MM.1S (cell line): ENCODE measurements at regions not wholly inside any gene's neighbourhood (a gene's known extent, or its start where the extent isn't known, plus 50 kb on each side); places are given as distances from the start of the nearest gene placed in this dataset.

ENCODE experiments used
- DNase-seq: peaks from one replicate; pipeline ENCODE4 v3.0.0-alpha.2; 2015
- H2AFZ ChIP-seq: fragments of 300-600 bp; sonication (generic); 2 replicates; pipeline ENCODE4 v1.6.0; 2016; ENCODE audit warnings: antibody characterized with exemption, low read length
- H3F3A ChIP-seq: fragments of 300-600 bp; sonication (generic); 2 replicates; pipeline ENCODE4 v1.6.1; 2016; ENCODE audit warnings: mild to moderate bottlenecking, antibody characterized with exemption, low read length, moderate library complexity, mixed read lengths; ENCODE audit not compliant: insufficient read depth
- H3K27ac ChIP-seq: fragments of 300-600 bp; sonication (generic); 2 replicates; pipeline ENCODE4 v1.5.1; 2016; ENCODE audit warnings: mild to moderate bottlenecking, low read length
- H3K27me3 ChIP-seq: fragments of 300-600 bp; sonication (generic); replicated peaks from 2 replicates; pipeline ENCODE4 v1.6.0; 2016; ENCODE audit warnings: low read length; ENCODE audit not compliant: insufficient read depth
- H3K36me3 ChIP-seq: fragments of 300-600 bp; sonication (generic); replicated peaks from 2 replicates; pipeline ENCODE4 v1.6.1; 2016; ENCODE audit warnings: mild to moderate bottlenecking, low read length, mixed read lengths; ENCODE audit not compliant: insufficient read depth
- H3K4me1 ChIP-seq: fragments of 300-600 bp; sonication (generic); 2 replicates; pipeline ENCODE4 v1.6.1; 2016; ENCODE audit warnings: low read length, mixed read lengths
- H3K4me2 ChIP-seq: fragments of 300-600 bp; sonication (generic); 2 replicates; pipeline ENCODE4 v1.6.0; 2016; ENCODE audit warnings: low read depth, low read length
- H3K4me3 ChIP-seq: fragments of 300-600 bp; sonication (generic); 2 replicates; pipeline ENCODE4 v1.5.1; 2016; ENCODE audit warnings: low read length, mixed read lengths
- H3K79me2 ChIP-seq: fragments of 300-600 bp; sonication (generic); 2 replicates; pipeline ENCODE4 v1.6.1; 2016; ENCODE audit warnings: mixed run types, low read length, mixed read lengths
- H3K9ac ChIP-seq: fragments of 300-600 bp; sonication (generic); 2 replicates; pipeline ENCODE4 v1.6.1; 2016; ENCODE audit warnings: low read length, mixed read lengths
- H3K9me2 ChIP-seq: fragments of 300-600 bp; sonication (generic); replicated peaks from 2 replicates; pipeline ENCODE4 v1.6.1; 2016; ENCODE audit warnings: mild to moderate bottlenecking, low read length, mixed read lengths; ENCODE audit not compliant: insufficient read depth
- H3K9me3 ChIP-seq: fragments of 300-600 bp; sonication (generic); replicated peaks from 2 replicates; pipeline ENCODE4 v1.6.1; 2016; ENCODE audit warnings: mild to moderate bottlenecking, low read length, mixed read lengths; ENCODE audit not compliant: insufficient read depth
- H4K20me1 ChIP-seq: fragments of 300-600 bp; sonication (generic); 2 replicates; pipeline ENCODE4 v1.6.1; 2016; ENCODE audit warnings: mild to moderate bottlenecking, low read length, moderate library complexity, mixed read lengths; ENCODE audit not compliant: insufficient read depth
- CTCF ChIP-seq: fragments of 300-600 bp; sonication (generic); IDR thresholded peaks from 2 replicates; pipeline ENCODE4 v1.5.1; 2016; ENCODE audit warnings: antibody characterized with exemption, low read length, mixed read lengths
- EZH2 ChIP-seq: fragments of 300-600 bp; sonication (generic); optimal IDR thresholded peaks from 2 replicates; pipeline ENCODE3; 2017; ENCODE audit warnings: low read depth, mild to moderate bottlenecking, antibody characterized with exemption, low read length, mixed read lengths
- EZH2phosphoT487 ChIP-seq: fragments of 300-600 bp; sonication (generic); IDR thresholded peaks from 2 replicates; pipeline ENCODE4 v1.6.1; 2018; ENCODE audit warnings: antibody characterized with exemption, low read length

- H4K20me1 ChIP-seq = no peaks in the 10 kb centered on the region
Measured at GRCh38 chr4:58711039-58711438, 1600.9 kb upstream of the IGFBP7 start.

DNA sequence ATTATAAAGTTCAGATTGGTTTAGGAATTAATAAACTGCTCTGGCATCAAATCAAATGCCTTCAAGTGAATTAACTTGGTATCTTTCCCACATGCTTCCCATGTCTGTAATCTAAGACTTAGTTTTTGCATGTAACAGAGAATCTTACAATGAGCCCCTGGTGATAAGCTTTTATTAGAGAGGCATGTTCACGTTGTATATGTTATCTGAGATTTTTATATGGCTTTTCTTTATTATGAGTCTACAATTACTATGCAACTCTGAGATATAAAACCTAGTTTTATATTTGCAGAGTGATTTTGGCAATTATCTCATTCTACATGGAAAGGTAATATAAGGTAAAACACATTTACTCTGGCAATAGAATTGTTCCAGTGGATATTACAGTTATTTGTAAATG, 1578.4 kb upstream of the IGFBP7 start:
- Histone ChIP-seq H3K9me3 (no peaks in the 10 kb centered on the region), H3K4me2 (no peak overlapping the region), H3K36me3 (no peaks in the 10 kb centered on the region), H3K27me3 (no peaks in the 10 kb centered on the region), H4K20me1 (no peaks in the 10 kb centered on the region), H2AFZ (no peak overlapping the region), H3K27ac (no peak overlapping the region), H3K9me2 (no peaks in the 10 kb centered on the region), H3K4me1 (no peaks in the 10 kb centered on the region), H3K79me2 (no peaks in the 10 kb centered on the region), H3F3A (no peaks in the 10 kb centered on the region), H3K9ac (no peak overlapping the region), H3K4me3 (no peak overlapping the region)
- TF ChIP-seq CTCF (no peak), EZH2 (no peak), EZH2phosphoT487 (no peak)
- DNase-seq = no peak

More at GRCh38 chr4:58711039-58711438, 1600.9 kb upstream of the IGFBP7 start:
- Histone ChIP-seq H3K4me1 (no peaks in the 10 kb centered on the region), H3K9ac (no peak overlapping the region), H3K9me2 (no peaks in the 10 kb centered on the region), H3F3A (no peaks in the 10 kb centered on the region), H3K9me3 (no peaks in the 10 kb centered on the region), H3K27me3 (no peaks in the 10 kb centered on the region), H3K4me2 (no peak overlapping the region), H2AFZ (no peak overlapping the region), H3K27ac (no peak overlapping the region), H3K79me2 (no peaks in the 10 kb centered on the region), H3K4me3 (no peak overlapping the region), H3K36me3 (no peaks in the 10 kb centered on the region)
- no peak for DNase-seq
- TF ChIP-seq EZH2 (no peak), CTCF (no peak), EZH2phosphoT487 (no peak)

GRCh38 chr4:58679886-58680285, 1569.7 kb upstream of the IGFBP7 start:
- Histone ChIP-seq H4K20me1 (no peaks in the 10 kb centered on the region), H3K4me2 (no peak overlapping the region), H3K27me3 (no peaks in the 10 kb centered on the region), H3F3A (no peaks in the 10 kb centered on the region), H3K4me3 (no peak overlapping the region), H2AFZ (no peak overlapping the region), H3K79me2 (no peaks in the 10 kb centered on the region), H3K9me2 (no peaks in the 10 kb centered on the region), H3K9ac (no peak overlapping the region), H3K4me1 (no peaks in the 10 kb centered on the region), H3K9me3 (no peaks in the 10 kb centered on the region), H3K27ac (no peak overlapping the region), H3K36me3 (no peaks in the 10 kb centered on the region)
- TF ChIP-seq CTCF = no peak
- TF ChIP-seq EZH2 = no peak
- TF ChIP-seq EZH2phosphoT487 = no peak
- no peak for DNase-seq
